GM23338 (cell line): ENCODE measurements at regions not wholly inside any gene's neighbourhood (a gene's known extent, or its start where the extent isn't known, plus 50 kb on each side); places are given as distances from the start of the nearest gene placed in this dataset.

ENCODE experiments used
- ATAC-seq: fragments of 200-7000 bp; cut with Tn5 transposase; 3 replicates; pipeline ENCODE4 v1.9.1; 2020
- DNase-seq: peaks from one replicate; pipeline ENCODE4 v3.0.0-alpha.2; 2015; ENCODE audit warnings: low spot score
- H2AFZ ChIP-seq: fragments of 200-600 bp; sonication (generic); 2 replicates; pipeline ENCODE4 v1.8.0; 2016; ENCODE audit warnings: antibody characterized with exemption, mild to moderate bottlenecking, moderate library complexity
- H3F3A ChIP-seq: fragments of 200-600 bp; sonication (generic); replicated peaks from 2 replicates; pipeline ENCODE4 v1.8.0; 2017; ENCODE audit warnings: antibody characterized with exemption, mixed run types, low read depth
- H3K27ac ChIP-seq: fragments of 200-600 bp; sonication (generic); 2 replicates; pipeline ENCODE4 v1.6.1; 2016; ENCODE audit warnings: low read depth
- H3K27me3 ChIP-seq: fragments of 200-600 bp; sonication (generic); 2 replicates; pipeline ENCODE4 v1.8.0; 2016; ENCODE audit warnings: mild to moderate bottlenecking, mixed run types, moderate library complexity; ENCODE audit not compliant: insufficient read depth
- H3K36me3 ChIP-seq: fragments of 200-600 bp; sonication (generic); 2 replicates; pipeline ENCODE4 v1.8.0; 2016; ENCODE audit warnings: mild to moderate bottlenecking; ENCODE audit not compliant: insufficient read depth
- H3K4me1 ChIP-seq: fragments of 200-600 bp; sonication (generic); 2 replicates; pipeline ENCODE4 v1.8.0; 2016; ENCODE audit warnings: mild to moderate bottlenecking, moderate library complexity; ENCODE audit not compliant: insufficient read depth
- H3K4me2 ChIP-seq: fragments of 200-600 bp; sonication (generic); 2 replicates; pipeline ENCODE4 v1.7.1; 2017; ENCODE audit warnings: mixed run types
- H3K4me3 ChIP-seq: fragments of 200-600 bp; sonication (generic); 2 replicates; pipeline ENCODE4 v1.6.1; 2016; ENCODE audit warnings: mixed run types
- H3K79me2 ChIP-seq: fragments of 200-600 bp; sonication (generic); replicated peaks from 2 replicates; pipeline ENCODE4 v1.8.0; 2017; ENCODE audit warnings: mild to moderate bottlenecking; ENCODE audit not compliant: insufficient read depth
- H3K9me2 ChIP-seq: fragments of 200-600 bp; sonication (generic); 2 replicates; pipeline ENCODE4 v1.8.0; 2017; ENCODE audit not compliant: insufficient read depth
- H4K20me1 ChIP-seq: fragments of 200-600 bp; sonication (generic); replicated peaks from 2 replicates; pipeline ENCODE4 v1.8.0; 2017; ENCODE audit warnings: mild to moderate bottlenecking; ENCODE audit not compliant: insufficient read depth
- H3K27ac Mint-ChIP-seq: 2 replicates; pipeline ENCODE4 v1.8.0; 2020; ENCODE audit warnings: inconsistent platforms, mild to moderate bottlenecking, moderate library complexity, mixed read lengths
- H3K27me3 Mint-ChIP-seq: 3 replicates; pipeline ENCODE4 v1.8.0; 2022; ENCODE audit warnings: low read depth, mild to moderate bottlenecking, moderate library complexity, mixed read lengths, inconsistent platforms; ENCODE audit not compliant: insufficient read depth, poor library complexity
- H3K36me3 Mint-ChIP-seq: 3 replicates; pipeline ENCODE4 v1.8.0; 2021; ENCODE audit warnings: low read depth, mild to moderate bottlenecking, inconsistent platforms, moderate library complexity, mixed read lengths
- H3K4me1 Mint-ChIP-seq: 3 replicates; pipeline ENCODE4 v1.8.0; 2020; ENCODE audit warnings: mild to moderate bottlenecking, inconsistent platforms, mixed read lengths
- H3K4me3 Mint-ChIP-seq: 3 replicates; pipeline ENCODE4 v1.8.0; 2021; ENCODE audit warnings: moderate library complexity, mild to moderate bottlenecking, inconsistent platforms, mixed read lengths
- H3K9me3 Mint-ChIP-seq: 3 replicates; pipeline ENCODE4 v1.8.0; 2020; ENCODE audit warnings: moderate library complexity, mild to moderate bottlenecking, inconsistent platforms, mixed read lengths
- CREB1 ChIP-seq: fragments of 250-450 bp; sonication (Bioruptor Pico); IDR thresholded peaks from 2 replicates; pipeline ENCODE4 v1.5.0; 2020; ENCODE audit warnings: low read depth, mild to moderate bottlenecking, moderate library complexity
- CTCF ChIP-seq, 2 experiments: fragments of 200-600 bp in 1 of 2; sonication (generic) in 1 of 2; conservative IDR thresholded peaks; 2 replicates each; pipeline versions ENCODE4 v1.5.1 to v1.6.1; 2016 to 2017; ENCODE audit warnings: antibody characterized with exemption in 2 of 2, low read depth in 2 of 2, mild to moderate bottlenecking in 2 of 2, moderate library complexity in 1 of 2
- ETS1 ChIP-seq: IDR thresholded peaks from 2 replicates; pipeline ENCODE4 v1.6.1; 2016; ENCODE audit warnings: antibody characterized with exemption
- EZH2 ChIP-seq: fragments of 200-600 bp; sonication (generic); IDR thresholded peaks from one replicate; pipeline ENCODE4 v1.8.0; 2017; ENCODE audit warnings: antibody characterized with exemption, mild to moderate bottlenecking, low read depth; ENCODE audit not compliant: unreplicated experiment
- EZH2phosphoT487 ChIP-seq: fragments of 200-600 bp; sonication (generic); IDR thresholded peaks from one replicate; pipeline ENCODE4 v1.8.1; 2018; ENCODE audit warnings: antibody characterized with exemption; ENCODE audit not compliant: unreplicated experiment
- JUNB ChIP-seq: IDR thresholded peaks from one replicate; pipeline ENCODE4 v1.6.1; 2016; ENCODE audit warnings: antibody characterized with exemption; ENCODE audit not compliant: unreplicated experiment
- NANOG ChIP-seq: IDR thresholded peaks from 2 replicates; pipeline ENCODE4 v1.6.1; 2016; ENCODE audit warnings: antibody characterized with exemption, borderline replicate concordance
- POLR2AphosphoS5 ChIP-seq: IDR thresholded peaks from 2 replicates; pipeline ENCODE4 v1.6.1; 2016; ENCODE audit warnings: antibody characterized with exemption, low read depth
- STAT1 ChIP-seq: IDR thresholded peaks from one replicate; pipeline ENCODE4 v1.6.1; 2016; ENCODE audit warnings: antibody characterized with exemption; ENCODE audit not compliant: unreplicated experiment
- ZNF114 ChIP-seq: fragments of 250-450 bp; sonication (Bioruptor Pico); IDR thresholded peaks from 2 replicates; pipeline ENCODE4 v1.5.0; 2020; ENCODE audit warnings: mild to moderate bottlenecking, moderate library complexity
- ZNF331 ChIP-seq: fragments of 250-450 bp; sonication (Bioruptor Pico); IDR thresholded peaks from 2 replicates; pipeline ENCODE4 v1.5.0; 2020; ENCODE audit warnings: low read depth, mild to moderate bottlenecking, moderate library complexity
- TF ChIP-seq, protein P1 (sequence below): fragments of 250-450 bp; sonication (Bioruptor Pico); IDR thresholded peaks from 2 replicates; pipeline ENCODE4 v1.5.0; 2020; ENCODE audit warnings: mild to moderate bottlenecking, moderate library complexity
- TF ChIP-seq, protein P2 (sequence below): IDR thresholded peaks from one replicate; pipeline ENCODE4 v1.6.1; 2018; ENCODE audit warnings: antibody characterized with exemption; ENCODE audit not compliant: unreplicated experiment

- H3K9me2 ChIP-seq, result no peaks in the 10 kb centered on the region
- no peaks in the 10 kb centered on the region for H3K36me3 Mint-ChIP-seq
- no peak overlapping the region for H3K4me3 ChIP-seq
- H3K27me3 Mint-ChIP-seq, result peaks cover 9% of the 10 kb centered on the region
- H3K27me3 ChIP-seq, result no peaks in the 10 kb centered on the region
- H3K27ac Mint-ChIP-seq, result no peak overlapping the region
- no peaks in the 10 kb centered on the region for H3K36me3 ChIP-seq
- no peak overlapping the region for H3K4me2 ChIP-seq
- no peaks in the 10 kb centered on the region for H3K79me2 ChIP-seq
- no peaks in the 10 kb centered on the region for H3F3A ChIP-seq
- H3K4me1 Mint-ChIP-seq, result peaks cover 8% of the 10 kb centered on the region
- ATAC-seq (no peak), DNase-seq (peak; percentile 26)
- H3K27ac ChIP-seq, result no peak overlapping the region
- H3K4me1 ChIP-seq, result no peaks in the 10 kb centered on the region
- H3K4me3 Mint-ChIP-seq, result no peak overlapping the region
- no peaks in the 10 kb centered on the region for H3K9me3 Mint-ChIP-seq
- no peak for TF ChIP-seq EZH2
- no peak for TF ChIP-seq POLR2AphosphoS5
- no peak for TF ChIP-seq CREB1 (CRISPR knock-in tag)
- TF ChIP-seq, protein P1, sequence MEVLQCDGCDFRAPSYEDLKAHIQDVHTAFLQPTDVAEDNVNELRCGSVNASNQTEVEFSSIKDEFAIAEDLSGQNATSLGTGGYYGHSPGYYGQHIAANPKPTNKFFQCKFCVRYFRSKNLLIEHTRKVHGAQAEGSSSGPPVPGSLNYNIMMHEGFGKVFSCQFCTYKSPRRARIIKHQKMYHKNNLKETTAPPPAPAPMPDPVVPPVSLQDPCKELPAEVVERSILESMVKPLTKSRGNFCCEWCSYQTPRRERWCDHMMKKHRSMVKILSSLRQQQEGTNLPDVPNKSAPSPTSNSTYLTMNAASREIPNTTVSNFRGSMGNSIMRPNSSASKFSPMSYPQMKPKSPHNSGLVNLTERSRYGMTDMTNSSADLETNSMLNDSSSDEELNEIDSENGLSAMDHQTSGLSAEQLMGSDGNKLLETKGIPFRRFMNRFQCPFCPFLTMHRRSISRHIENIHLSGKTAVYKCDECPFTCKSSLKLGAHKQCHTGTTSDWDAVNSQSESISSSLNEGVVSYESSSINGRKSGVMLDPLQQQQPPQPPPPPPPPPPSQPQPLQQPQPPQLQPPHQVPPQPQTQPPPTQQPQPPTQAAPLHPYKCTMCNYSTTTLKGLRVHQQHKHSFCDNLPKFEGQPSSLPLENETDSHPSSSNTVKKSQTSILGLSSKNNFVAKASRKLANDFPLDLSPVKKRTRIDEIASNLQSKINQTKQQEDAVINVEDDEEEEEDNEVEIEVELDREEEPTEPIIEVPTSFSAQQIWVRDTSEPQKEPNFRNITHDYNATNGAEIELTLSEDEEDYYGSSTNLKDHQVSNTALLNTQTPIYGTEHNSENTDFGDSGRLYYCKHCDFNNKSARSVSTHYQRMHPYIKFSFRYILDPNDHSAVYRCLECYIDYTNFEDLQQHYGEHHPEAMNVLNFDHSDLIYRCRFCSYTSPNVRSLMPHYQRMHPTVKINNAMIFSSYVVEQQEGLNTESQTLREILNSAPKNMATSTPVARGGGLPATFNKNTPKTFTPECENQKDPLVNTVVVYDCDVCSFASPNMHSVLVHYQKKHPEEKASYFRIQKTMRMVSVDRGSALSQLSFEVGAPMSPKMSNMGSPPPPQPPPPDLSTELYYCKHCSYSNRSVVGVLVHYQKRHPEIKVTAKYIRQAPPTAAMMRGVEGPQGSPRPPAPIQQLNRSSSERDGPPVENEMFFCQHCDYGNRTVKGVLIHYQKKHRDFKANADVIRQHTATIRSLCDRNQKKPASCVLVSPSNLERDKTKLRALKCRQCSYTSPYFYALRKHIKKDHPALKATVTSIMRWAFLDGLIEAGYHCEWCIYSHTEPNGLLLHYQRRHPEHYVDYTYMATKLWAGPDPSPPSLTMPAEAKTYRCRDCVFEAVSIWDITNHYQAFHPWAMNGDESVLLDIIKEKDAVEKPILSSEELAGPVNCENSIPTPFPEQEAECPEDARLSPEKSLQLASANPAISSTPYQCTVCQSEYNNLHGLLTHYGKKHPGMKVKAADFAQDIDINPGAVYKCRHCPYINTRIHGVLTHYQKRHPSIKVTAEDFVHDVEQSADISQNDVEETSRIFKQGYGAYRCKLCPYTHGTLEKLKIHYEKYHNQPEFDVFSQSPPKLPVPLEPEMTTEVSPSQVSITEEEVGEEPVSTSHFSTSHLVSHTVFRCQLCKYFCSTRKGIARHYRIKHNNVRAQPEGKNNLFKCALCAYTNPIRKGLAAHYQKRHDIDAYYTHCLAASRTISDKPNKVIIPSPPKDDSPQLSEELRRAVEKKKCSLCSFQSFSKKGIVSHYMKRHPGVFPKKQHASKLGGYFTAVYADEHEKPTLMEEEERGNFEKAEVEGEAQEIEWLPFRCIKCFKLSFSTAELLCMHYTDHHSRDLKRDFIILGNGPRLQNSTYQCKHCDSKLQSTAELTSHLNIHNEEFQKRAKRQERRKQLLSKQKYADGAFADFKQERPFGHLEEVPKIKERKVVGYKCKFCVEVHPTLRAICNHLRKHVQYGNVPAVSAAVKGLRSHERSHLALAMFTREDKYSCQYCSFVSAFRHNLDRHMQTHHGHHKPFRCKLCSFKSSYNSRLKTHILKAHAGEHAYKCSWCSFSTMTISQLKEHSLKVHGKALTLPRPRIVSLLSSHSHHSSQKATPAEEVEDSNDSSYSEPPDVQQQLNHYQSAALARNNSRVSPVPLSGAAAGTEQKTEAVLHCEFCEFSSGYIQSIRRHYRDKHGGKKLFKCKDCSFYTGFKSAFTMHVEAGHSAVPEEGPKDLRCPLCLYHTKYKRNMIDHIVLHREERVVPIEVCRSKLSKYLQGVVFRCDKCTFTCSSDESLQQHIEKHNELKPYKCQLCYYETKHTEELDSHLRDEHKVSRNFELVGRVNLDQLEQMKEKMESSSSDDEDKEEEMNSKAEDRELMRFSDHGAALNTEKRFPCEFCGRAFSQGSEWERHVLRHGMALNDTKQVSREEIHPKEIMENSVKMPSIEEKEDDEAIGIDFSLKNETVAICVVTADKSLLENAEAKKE (CRISPR knock-in tag), result no peak
- TF ChIP-seq CTCF (conservative IDR thresholded peaks at IDR 0.05; ENCODE audit: low read depth in 2 of 2), result no peak
- no peak for TF ChIP-seq ZNF331 (CRISPR knock-in tag)
- no peak for TF ChIP-seq JUNB
- no peak for TF ChIP-seq ETS1
- TF ChIP-seq, protein P2, sequence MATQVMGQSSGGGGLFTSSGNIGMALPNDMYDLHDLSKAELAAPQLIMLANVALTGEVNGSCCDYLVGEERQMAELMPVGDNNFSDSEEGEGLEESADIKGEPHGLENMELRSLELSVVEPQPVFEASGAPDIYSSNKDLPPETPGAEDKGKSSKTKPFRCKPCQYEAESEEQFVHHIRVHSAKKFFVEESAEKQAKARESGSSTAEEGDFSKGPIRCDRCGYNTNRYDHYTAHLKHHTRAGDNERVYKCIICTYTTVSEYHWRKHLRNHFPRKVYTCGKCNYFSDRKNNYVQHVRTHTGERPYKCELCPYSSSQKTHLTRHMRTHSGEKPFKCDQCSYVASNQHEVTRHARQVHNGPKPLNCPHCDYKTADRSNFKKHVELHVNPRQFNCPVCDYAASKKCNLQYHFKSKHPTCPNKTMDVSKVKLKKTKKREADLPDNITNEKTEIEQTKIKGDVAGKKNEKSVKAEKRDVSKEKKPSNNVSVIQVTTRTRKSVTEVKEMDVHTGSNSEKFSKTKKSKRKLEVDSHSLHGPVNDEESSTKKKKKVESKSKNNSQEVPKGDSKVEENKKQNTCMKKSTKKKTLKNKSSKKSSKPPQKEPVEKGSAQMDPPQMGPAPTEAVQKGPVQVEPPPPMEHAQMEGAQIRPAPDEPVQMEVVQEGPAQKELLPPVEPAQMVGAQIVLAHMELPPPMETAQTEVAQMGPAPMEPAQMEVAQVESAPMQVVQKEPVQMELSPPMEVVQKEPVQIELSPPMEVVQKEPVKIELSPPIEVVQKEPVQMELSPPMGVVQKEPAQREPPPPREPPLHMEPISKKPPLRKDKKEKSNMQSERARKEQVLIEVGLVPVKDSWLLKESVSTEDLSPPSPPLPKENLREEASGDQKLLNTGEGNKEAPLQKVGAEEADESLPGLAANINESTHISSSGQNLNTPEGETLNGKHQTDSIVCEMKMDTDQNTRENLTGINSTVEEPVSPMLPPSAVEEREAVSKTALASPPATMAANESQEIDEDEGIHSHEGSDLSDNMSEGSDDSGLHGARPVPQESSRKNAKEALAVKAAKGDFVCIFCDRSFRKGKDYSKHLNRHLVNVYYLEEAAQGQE, result no peak
- no peak for TF ChIP-seq ZNF114
- no peak for TF ChIP-seq STAT1
- no peak for TF ChIP-seq NANOG
- TF ChIP-seq EZH2phosphoT487, result no peak
- no peaks in the 10 kb centered on the region for H4K20me1 ChIP-seq
- peak overlapping the region; percentile 85 for H2AFZ ChIP-seq
These were observed 157.5 kb downstream of the CEBPB start for GRCh38 chr20:50348096-50348495.
